Liver (tissue), 3 donors: ENCODE measurements at regions not wholly inside any gene's neighbourhood (a gene's known extent, or its start where the extent isn't known, plus 50 kb on each side); places are given as distances from the start of the nearest gene placed in this dataset.

Experiments used
- EGR1 ChIP-seq, 2 donors: IDR thresholded peaks; 2 replicates each; pipeline ENCODE4 v1.6.1; 2016 to 2018; ENCODE audit warnings: antibody characterized with exemption in 2 of 2, low read depth in 2 of 2
- GABPA ChIP-seq, 2 donors: IDR thresholded peaks in 1 of 2; conservative IDR thresholded peaks in 1 of 2; 2 replicates each; pipeline ENCODE4 v1.6.1; 2016; ENCODE audit warnings: antibody characterized with exemption in 2 of 2, mild to moderate bottlenecking in 1 of 2, moderate library complexity in 1 of 2
- JUND ChIP-seq, 2 donors: IDR thresholded peaks; 2 replicates each; pipeline ENCODE4 v1.6.1; 2016; ENCODE audit warnings: antibody characterized with exemption in 2 of 2
- RAD21 ChIP-seq, 2 donors: IDR thresholded peaks; 2 replicates each; pipeline ENCODE4 v1.6.1; 2016; ENCODE audit warnings: antibody characterized with exemption in 2 of 2, mild to moderate bottlenecking in 2 of 2
- RXRA ChIP-seq, 2 donors: IDR thresholded peaks; 2 replicates each; pipeline ENCODE4 v1.6.1; 2017 to 2018; ENCODE audit warnings: antibody characterized with exemption in 2 of 2, mild to moderate bottlenecking in 1 of 2
- YY1 ChIP-seq: IDR thresholded peaks from 2 replicates; pipeline ENCODE4 v1.6.1; 2016; ENCODE audit warnings: antibody characterized with exemption, mild to moderate bottlenecking
- TF ChIP-seq, protein P1 (sequence below): fragments of 150-350 bp; IDR thresholded peaks from 2 replicates; pipeline ENCODE4 v1.5.1; 2017; ENCODE audit warnings: improper control_type of control experiment, low read depth, low read length; ENCODE audit not compliant: missing input control
- TF ChIP-seq, protein P2 (sequence below): IDR thresholded peaks from 2 replicates; pipeline ENCODE4 v1.6.1; 2016; ENCODE audit warnings: antibody characterized with exemption
- TF ChIP-seq, protein P3 (sequence below): IDR thresholded peaks from 2 replicates; pipeline ENCODE4 v1.6.1; 2016; ENCODE audit warnings: antibody characterized with exemption, mild to moderate bottlenecking
- TF ChIP-seq, protein P4 (sequence below): IDR thresholded peaks from 2 replicates; pipeline ENCODE4 v1.6.1; 2016; ENCODE audit warnings: antibody characterized with exemption
- donor health status: healthy.
- donor health status: healthy.

DNA sequence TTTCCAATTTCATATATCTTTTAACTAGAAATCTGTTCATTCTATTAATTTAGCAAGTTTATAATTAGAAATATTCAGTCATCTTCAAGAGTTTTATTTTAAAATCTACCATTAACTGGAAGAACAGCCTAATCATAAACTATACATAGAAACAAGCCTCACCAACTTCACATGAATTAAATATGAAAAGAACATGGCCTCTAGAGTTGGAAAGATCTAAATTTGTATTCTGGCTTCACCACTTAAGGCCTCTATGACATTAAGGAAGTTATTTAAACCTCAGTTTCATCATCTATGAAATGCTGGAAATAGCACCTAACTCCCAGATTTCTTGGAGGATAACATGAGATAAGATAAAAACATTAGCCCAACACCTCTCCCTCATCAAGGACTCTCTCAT lies 51.4 kb upstream of the SCN7A start:
- TF ChIP-seq, protein P1, sequence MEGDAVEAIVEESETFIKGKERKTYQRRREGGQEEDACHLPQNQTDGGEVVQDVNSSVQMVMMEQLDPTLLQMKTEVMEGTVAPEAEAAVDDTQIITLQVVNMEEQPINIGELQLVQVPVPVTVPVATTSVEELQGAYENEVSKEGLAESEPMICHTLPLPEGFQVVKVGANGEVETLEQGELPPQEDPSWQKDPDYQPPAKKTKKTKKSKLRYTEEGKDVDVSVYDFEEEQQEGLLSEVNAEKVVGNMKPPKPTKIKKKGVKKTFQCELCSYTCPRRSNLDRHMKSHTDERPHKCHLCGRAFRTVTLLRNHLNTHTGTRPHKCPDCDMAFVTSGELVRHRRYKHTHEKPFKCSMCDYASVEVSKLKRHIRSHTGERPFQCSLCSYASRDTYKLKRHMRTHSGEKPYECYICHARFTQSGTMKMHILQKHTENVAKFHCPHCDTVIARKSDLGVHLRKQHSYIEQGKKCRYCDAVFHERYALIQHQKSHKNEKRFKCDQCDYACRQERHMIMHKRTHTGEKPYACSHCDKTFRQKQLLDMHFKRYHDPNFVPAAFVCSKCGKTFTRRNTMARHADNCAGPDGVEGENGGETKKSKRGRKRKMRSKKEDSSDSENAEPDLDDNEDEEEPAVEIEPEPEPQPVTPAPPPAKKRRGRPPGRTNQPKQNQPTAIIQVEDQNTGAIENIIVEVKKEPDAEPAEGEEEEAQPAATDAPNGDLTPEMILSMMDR: no peak
- no peak for TF ChIP-seq GABPA (IDR thresholded peaks at IDR 0.05 in 1 of 2, conservative IDR thresholded peaks at IDR 0.05 in 1 of 2)
- TF ChIP-seq YY1: no peak
- TF ChIP-seq RAD21 (IDR thresholded peaks at IDR 0.05): no peak
- no peak for TF ChIP-seq RXRA (IDR thresholded peaks at IDR 0.05)
- no peak for TF ChIP-seq EGR1 (IDR thresholded peaks at IDR 0.05; ENCODE audit: low read depth in 2 of 2)
- TF ChIP-seq, protein P2, sequence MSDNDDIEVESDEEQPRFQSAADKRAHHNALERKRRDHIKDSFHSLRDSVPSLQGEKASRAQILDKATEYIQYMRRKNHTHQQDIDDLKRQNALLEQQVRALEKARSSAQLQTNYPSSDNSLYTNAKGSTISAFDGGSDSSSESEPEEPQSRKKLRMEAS: no peak
- TF ChIP-seq, protein P3, sequence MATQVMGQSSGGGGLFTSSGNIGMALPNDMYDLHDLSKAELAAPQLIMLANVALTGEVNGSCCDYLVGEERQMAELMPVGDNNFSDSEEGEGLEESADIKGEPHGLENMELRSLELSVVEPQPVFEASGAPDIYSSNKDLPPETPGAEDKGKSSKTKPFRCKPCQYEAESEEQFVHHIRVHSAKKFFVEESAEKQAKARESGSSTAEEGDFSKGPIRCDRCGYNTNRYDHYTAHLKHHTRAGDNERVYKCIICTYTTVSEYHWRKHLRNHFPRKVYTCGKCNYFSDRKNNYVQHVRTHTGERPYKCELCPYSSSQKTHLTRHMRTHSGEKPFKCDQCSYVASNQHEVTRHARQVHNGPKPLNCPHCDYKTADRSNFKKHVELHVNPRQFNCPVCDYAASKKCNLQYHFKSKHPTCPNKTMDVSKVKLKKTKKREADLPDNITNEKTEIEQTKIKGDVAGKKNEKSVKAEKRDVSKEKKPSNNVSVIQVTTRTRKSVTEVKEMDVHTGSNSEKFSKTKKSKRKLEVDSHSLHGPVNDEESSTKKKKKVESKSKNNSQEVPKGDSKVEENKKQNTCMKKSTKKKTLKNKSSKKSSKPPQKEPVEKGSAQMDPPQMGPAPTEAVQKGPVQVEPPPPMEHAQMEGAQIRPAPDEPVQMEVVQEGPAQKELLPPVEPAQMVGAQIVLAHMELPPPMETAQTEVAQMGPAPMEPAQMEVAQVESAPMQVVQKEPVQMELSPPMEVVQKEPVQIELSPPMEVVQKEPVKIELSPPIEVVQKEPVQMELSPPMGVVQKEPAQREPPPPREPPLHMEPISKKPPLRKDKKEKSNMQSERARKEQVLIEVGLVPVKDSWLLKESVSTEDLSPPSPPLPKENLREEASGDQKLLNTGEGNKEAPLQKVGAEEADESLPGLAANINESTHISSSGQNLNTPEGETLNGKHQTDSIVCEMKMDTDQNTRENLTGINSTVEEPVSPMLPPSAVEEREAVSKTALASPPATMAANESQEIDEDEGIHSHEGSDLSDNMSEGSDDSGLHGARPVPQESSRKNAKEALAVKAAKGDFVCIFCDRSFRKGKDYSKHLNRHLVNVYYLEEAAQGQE: no peak
- TF ChIP-seq, protein P4, sequence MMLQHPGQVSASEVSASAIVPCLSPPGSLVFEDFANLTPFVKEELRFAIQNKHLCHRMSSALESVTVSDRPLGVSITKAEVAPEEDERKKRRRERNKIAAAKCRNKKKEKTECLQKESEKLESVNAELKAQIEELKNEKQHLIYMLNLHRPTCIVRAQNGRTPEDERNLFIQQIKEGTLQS: no peak
- TF ChIP-seq JUND (IDR thresholded peaks at IDR 0.05): no peak
